ENCODE measurements at regions not wholly inside any gene's neighbourhood (a gene's known extent, or its start where the extent isn't known, plus 50 kb on each side); places are given as distances from the start of the nearest gene placed in this dataset.
"Not testable (repeated sequence)": the region's sequence is repeated elsewhere in the genome, so short reads cannot be mapped to it uniquely, and the experiment has no call there.

DNA sequence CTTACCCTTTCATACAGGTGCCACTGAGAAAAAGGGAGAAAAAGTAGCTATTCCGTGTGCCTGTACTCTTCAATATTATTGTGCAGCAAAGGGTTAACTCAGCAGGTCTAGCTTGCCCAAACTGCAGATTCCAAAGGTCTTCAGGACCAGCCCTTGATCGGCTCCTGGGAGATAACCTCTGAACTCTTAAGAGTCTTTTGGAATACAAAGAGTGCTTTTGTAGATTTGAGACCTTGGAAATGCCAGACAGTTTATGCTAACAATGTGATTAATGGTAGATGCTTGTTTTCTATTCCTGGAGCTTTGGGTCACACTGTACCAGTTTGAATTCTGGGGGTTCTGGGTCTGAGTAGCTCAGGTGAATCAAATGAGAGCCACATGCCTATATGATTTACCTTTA lies 844.7 kb upstream of the MIR17HG start (continued):
- TF ChIP-seq, protein P1, sequence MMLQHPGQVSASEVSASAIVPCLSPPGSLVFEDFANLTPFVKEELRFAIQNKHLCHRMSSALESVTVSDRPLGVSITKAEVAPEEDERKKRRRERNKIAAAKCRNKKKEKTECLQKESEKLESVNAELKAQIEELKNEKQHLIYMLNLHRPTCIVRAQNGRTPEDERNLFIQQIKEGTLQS (IDR thresholded peaks at IDR 0.05) = no peak

GRCh38 chr13:90510319-90510718 lies 837.2 kb upstream of the MIR17HG start:
- no peak overlapping the region for H3K27ac ChIP-seq (ENCODE audit: low read depth in 1 of 2, low read length in 2 of 2)
- no peak overlapping the region for H3K4me3 ChIP-seq (ENCODE audit: low read depth in 1 of 3, low read length in 3 of 3)
- TF ChIP-seq YY1 (IDR thresholded peaks at IDR 0.05) (no peak), GABPA (IDR thresholded peaks at IDR 0.05 in 1 of 2, conservative IDR thresholded peaks at IDR 0.05 in 1 of 2) (no peak)
- WGBS = 82% methylated on average over 2 of the region's 2 CpGs
- DNase-seq (ENCODE audit: low spot score) = no peak
- H3K9me3 ChIP-seq (ENCODE audit: control insufficient read depth in 4 of 4, low read length in 3 of 4) = no peaks in the 10 kb centered on the region
- no peak overlapping the region for H3K9ac ChIP-seq (ENCODE audit: low read depth in 1 of 2, low read length in 2 of 2)
- H3K27me3 ChIP-seq (ENCODE audit: control insufficient read depth in 4 of 4, insufficient read depth in 4 of 4, low read length in 3 of 4) = no peaks in the 10 kb centered on the region
- no peaks in the 10 kb centered on the region for H3K4me1 ChIP-seq (ENCODE audit: control insufficient read depth in 4 of 4, insufficient read depth in 4 of 4, low read length in 3 of 4)
- H3K36me3 ChIP-seq (ENCODE audit: control insufficient read depth in 4 of 4, insufficient read depth in 3 of 4, low read depth in 1 of 4, low read length in 3 of 4) = no peaks in the 10 kb centered on the region

DNA sequence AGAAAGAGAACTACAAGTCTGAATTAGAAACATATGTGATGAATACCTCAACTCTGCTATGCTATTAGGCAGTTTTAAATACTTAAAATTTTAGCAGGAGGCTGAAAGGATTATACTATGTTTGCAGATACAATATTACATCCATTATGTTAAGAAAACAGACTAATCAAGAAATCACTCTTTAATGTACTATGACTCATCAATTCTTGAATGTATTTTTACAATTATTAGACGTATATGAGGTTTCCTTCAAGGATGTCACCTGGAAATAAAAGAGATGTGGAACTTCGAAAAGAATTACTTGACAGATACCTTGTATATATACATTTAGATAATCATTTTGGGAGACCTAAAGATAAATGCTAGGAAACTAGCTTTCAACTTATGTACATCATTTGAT lies 835.6 kb upstream of the MIR17HG start:
- H3K9ac ChIP-seq (ENCODE audit: low read depth in 1 of 2, low read length in 2 of 2) = no peak overlapping the region
- no peak for DNase-seq (ENCODE audit: low spot score)
- no peak for TF ChIP-seq SP1 (IDR thresholded peaks at IDR 0.05)
- TF ChIP-seq, protein P2, sequence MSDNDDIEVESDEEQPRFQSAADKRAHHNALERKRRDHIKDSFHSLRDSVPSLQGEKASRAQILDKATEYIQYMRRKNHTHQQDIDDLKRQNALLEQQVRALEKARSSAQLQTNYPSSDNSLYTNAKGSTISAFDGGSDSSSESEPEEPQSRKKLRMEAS (IDR thresholded peaks at IDR 0.05) = no peak
- TF ChIP-seq, protein P3, sequence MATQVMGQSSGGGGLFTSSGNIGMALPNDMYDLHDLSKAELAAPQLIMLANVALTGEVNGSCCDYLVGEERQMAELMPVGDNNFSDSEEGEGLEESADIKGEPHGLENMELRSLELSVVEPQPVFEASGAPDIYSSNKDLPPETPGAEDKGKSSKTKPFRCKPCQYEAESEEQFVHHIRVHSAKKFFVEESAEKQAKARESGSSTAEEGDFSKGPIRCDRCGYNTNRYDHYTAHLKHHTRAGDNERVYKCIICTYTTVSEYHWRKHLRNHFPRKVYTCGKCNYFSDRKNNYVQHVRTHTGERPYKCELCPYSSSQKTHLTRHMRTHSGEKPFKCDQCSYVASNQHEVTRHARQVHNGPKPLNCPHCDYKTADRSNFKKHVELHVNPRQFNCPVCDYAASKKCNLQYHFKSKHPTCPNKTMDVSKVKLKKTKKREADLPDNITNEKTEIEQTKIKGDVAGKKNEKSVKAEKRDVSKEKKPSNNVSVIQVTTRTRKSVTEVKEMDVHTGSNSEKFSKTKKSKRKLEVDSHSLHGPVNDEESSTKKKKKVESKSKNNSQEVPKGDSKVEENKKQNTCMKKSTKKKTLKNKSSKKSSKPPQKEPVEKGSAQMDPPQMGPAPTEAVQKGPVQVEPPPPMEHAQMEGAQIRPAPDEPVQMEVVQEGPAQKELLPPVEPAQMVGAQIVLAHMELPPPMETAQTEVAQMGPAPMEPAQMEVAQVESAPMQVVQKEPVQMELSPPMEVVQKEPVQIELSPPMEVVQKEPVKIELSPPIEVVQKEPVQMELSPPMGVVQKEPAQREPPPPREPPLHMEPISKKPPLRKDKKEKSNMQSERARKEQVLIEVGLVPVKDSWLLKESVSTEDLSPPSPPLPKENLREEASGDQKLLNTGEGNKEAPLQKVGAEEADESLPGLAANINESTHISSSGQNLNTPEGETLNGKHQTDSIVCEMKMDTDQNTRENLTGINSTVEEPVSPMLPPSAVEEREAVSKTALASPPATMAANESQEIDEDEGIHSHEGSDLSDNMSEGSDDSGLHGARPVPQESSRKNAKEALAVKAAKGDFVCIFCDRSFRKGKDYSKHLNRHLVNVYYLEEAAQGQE (IDR thresholded peaks at IDR 0.05) = no peak
- no peak for TF ChIP-seq JUND (IDR thresholded peaks at IDR 0.05)
- TF ChIP-seq, protein P4, sequence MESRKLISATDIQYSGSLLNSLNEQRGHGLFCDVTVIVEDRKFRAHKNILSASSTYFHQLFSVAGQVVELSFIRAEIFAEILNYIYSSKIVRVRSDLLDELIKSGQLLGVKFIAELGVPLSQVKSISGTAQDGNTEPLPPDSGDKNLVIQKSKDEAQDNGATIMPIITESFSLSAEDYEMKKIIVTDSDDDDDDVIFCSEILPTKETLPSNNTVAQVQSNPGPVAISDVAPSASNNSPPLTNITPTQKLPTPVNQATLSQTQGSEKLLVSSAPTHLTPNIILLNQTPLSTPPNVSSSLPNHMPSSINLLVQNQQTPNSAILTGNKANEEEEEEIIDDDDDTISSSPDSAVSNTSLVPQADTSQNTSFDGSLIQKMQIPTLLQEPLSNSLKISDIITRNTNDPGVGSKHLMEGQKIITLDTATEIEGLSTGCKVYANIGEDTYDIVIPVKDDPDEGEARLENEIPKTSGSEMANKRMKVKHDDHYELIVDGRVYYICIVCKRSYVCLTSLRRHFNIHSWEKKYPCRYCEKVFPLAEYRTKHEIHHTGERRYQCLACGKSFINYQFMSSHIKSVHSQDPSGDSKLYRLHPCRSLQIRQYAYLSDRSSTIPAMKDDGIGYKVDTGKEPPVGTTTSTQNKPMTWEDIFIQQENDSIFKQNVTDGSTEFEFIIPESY (IDR thresholded peaks at IDR 0.05) = no peak
- no peak for TF ChIP-seq RXRA (IDR thresholded peaks at IDR 0.05)
- no peak for TF ChIP-seq HNF4A (conservative IDR thresholded peaks at IDR 0.05)
- TF ChIP-seq CTCF (IDR thresholded peaks at IDR 0.05; ENCODE audit: low read depth, low read length, missing input control) = no peak
- no peak for TF ChIP-seq TAF1 (conservative IDR thresholded peaks at IDR 0.05)
- no peak for TF ChIP-seq EGR1 (IDR thresholded peaks at IDR 0.05; ENCODE audit: low read depth in 2 of 2)
- TF ChIP-seq NR2F2 (IDR thresholded peaks at IDR 0.05) = no peak
- TF ChIP-seq GABPA (IDR thresholded peaks at IDR 0.05 in 1 of 2, conservative IDR thresholded peaks at IDR 0.05 in 1 of 2) = no peak
- TF ChIP-seq HNF4G (IDR thresholded peaks at IDR 0.05) = no peak
- TF ChIP-seq RAD21 (IDR thresholded peaks at IDR 0.05) = no peak
- no peak for TF ChIP-seq FOXA2 (IDR thresholded peaks at IDR 0.05)
- no peak for TF ChIP-seq YY1 (IDR thresholded peaks at IDR 0.05)
- H3K27me3 ChIP-seq (ENCODE audit: control insufficient read depth in 4 of 4, insufficient read depth in 4 of 4, low read length in 3 of 4) = no peaks in the 10 kb centered on the region
- no peak overlapping the region for H3K4me3 ChIP-seq (ENCODE audit: low read depth in 1 of 3, low read length in 3 of 3)
- no peaks in the 10 kb centered on the region for H3K36me3 ChIP-seq (ENCODE audit: control insufficient read depth in 4 of 4, insufficient read depth in 3 of 4, low read depth in 1 of 4, low read length in 3 of 4)
- H3K4me1 ChIP-seq (ENCODE audit: control insufficient read depth in 4 of 4, insufficient read depth in 4 of 4, low read length in 3 of 4) = no peaks in the 10 kb centered on the region
- WGBS = 51% methylated on average over 2 of the region's 2 CpGs
- no peak overlapping the region for H3K27ac ChIP-seq (ENCODE audit: low read depth in 1 of 2, low read length in 2 of 2)
- no peaks in the 10 kb centered on the region for H3K9me3 ChIP-seq (ENCODE audit: control insufficient read depth in 4 of 4, low read length in 3 of 4)

- not testable (repeated sequence) for H3K27me3 ChIP-seq (ENCODE audit: control insufficient read depth in 4 of 4, insufficient read depth in 4 of 4, low read length in 3 of 4); DNase-seq (ENCODE audit: low spot score); H3K9me3 ChIP-seq (ENCODE audit: control insufficient read depth in 4 of 4, low read length in 3 of 4); H3K36me3 ChIP-seq (ENCODE audit: control insufficient read depth in 4 of 4, insufficient read depth in 3 of 4, low read depth in 1 of 4, low read length in 3 of 4); H3K4me3 ChIP-seq (ENCODE audit: low read depth in 1 of 3, low read length in 3 of 3); H3K9ac ChIP-seq (ENCODE audit: low read depth in 1 of 2, low read length in 2 of 2); H3K27ac ChIP-seq (ENCODE audit: low read depth in 1 of 2, low read length in 2 of 2); H3K4me1 ChIP-seq (ENCODE audit: control insufficient read depth in 4 of 4, insufficient read depth in 4 of 4, low read length in 3 of 4)
- WGBS = 89% methylated on average over 12 of the region's 12 CpGs
Observed at GRCh38 chr13:90514712-90515111, 832.8 kb upstream of the MIR17HG start.

All from liver (tissue), 8 donors.